PC-9 (cell line): ENCODE measurements at regions not wholly inside any gene's neighbourhood (a gene's known extent, or its start where the extent isn't known, plus 50 kb on each side); places are given as distances from the start of the nearest gene placed in this dataset.

Experiments used
- BruUV-seq: library from RNA; stranded (reverse); fragments of 400-500 nt; replicated peaks from 2 replicates; lab custom pipeline; 2021; lab: Mats Ljungman, UMichigan
- CTCF ChIA-PET: fragments of 300-600 bp; sonication (Branson Sonifier 250); formaldehyde crosslinking; loops from one replicate; lab custom pipeline; 2022; ENCODE audit warnings: antibody characterized with exemption; lab: Charles Lee
- POLR2A ChIA-PET: fragments of 300-600 bp; sonication (Branson Sonifier 250); formaldehyde crosslinking; loops from one replicate; lab custom pipeline; 2022; ENCODE audit warnings: antibody characterized with exemption; ENCODE audit not compliant: unreplicated experiment; lab: Charles Lee
- DNase-seq, 2 experiments: peaks; one replicate each; pipeline versions ENCODE4 v3.0.0 to v3.0.0-alpha.2; 2015 to 2022; ENCODE audit warnings: mixed read lengths in 1 of 2
- H2AFZ ChIP-seq: fragments of 200-600 bp; sonication (generic); 2 replicates; pipeline ENCODE4 v1.8.1; 2017; ENCODE audit warnings: antibody characterized with exemption
- H3F3A ChIP-seq: fragments of 200-600 bp; sonication (generic); 2 replicates; pipeline ENCODE4 v1.8.1; 2017; ENCODE audit warnings: antibody characterized with exemption, mild to moderate bottlenecking, low read depth; ENCODE audit not compliant: insufficient read depth
- H3K27ac ChIP-seq: fragments of 200-600 bp; sonication (generic); 2 replicates; pipeline ENCODE4 v1.6.1; 2016; ENCODE audit warnings: mixed run types
- H3K27me3 ChIP-seq: fragments of 200-600 bp; sonication (generic); 2 replicates; pipeline ENCODE4 v1.6.1; 2016; ENCODE audit warnings: low read depth, mixed run types; ENCODE audit not compliant: insufficient read depth
- H3K36me3 ChIP-seq: fragments of 200-600 bp; sonication (generic); 2 replicates; pipeline ENCODE4 v1.6.1; 2016; ENCODE audit warnings: low read depth, mixed run types
- H3K4me1 ChIP-seq: fragments of 200-600 bp; sonication (generic); replicated peaks from 2 replicates; pipeline ENCODE4 v1.6.1; 2016; ENCODE audit warnings: mixed run types; ENCODE audit not compliant: insufficient read depth
- H3K4me2 ChIP-seq: fragments of 200-600 bp; sonication (generic); 2 replicates; pipeline ENCODE4 v1.6.1; 2017; ENCODE audit warnings: mixed run types
- H3K4me3 ChIP-seq: fragments of 200-600 bp; sonication (generic); 2 replicates; pipeline ENCODE4 v1.6.1; 2016; ENCODE audit warnings: mixed run types
- H3K79me2 ChIP-seq: fragments of 200-600 bp; sonication (generic); 2 replicates; pipeline ENCODE4 v1.6.1; 2017; ENCODE audit warnings: low read depth, mixed run types
- H3K9me2 ChIP-seq: fragments of 200-600 bp; sonication (generic); 2 replicates; pipeline ENCODE4 v1.8.1; 2017; ENCODE audit warnings: mild to moderate bottlenecking; ENCODE audit not compliant: insufficient read depth
- H3K9me3 ChIP-seq: fragments of 200-600 bp; sonication (generic); 2 replicates; pipeline ENCODE4 v1.8.1; 2016; ENCODE audit warnings: low read depth; ENCODE audit not compliant: insufficient read depth
- H4K20me1 ChIP-seq: fragments of 200-600 bp; sonication (generic); 2 replicates; pipeline ENCODE4 v1.8.1; 2017; ENCODE audit not compliant: insufficient read depth
- EZH2 ChIP-seq: fragments of 200-600 bp; sonication (generic); IDR thresholded peaks from 2 replicates; pipeline ENCODE4 v1.8.0; 2017; ENCODE audit warnings: antibody characterized with exemption, low read depth
- intact Hi-C: fragments of 100-400 bp; cut with micrococcal nuclease; formaldehyde crosslinking; loops from one replicate; pipeline ENCODE4 v1.10.0; 2022; ENCODE audit not compliant: unreplicated experiment
- TF ChIP-seq, protein P1 (sequence below): fragments of 200-600 bp; sonication (generic); conservative IDR thresholded peaks from 2 replicates; pipeline ENCODE4 v1.6.1; 2017; ENCODE audit warnings: mixed run types, antibody characterized with exemption, mild to moderate bottlenecking, moderate library complexity

- Histone ChIP-seq H3K36me3 (no peaks in the 10 kb centered on the region), H2AFZ (no peak overlapping the region), H3K4me1 (no peaks in the 10 kb centered on the region), H3K4me3 (no peak overlapping the region), H3K9me2 (no peaks in the 10 kb centered on the region), H3K9me3 (no peaks in the 10 kb centered on the region), H3F3A (no peaks in the 10 kb centered on the region), H4K20me1 (no peaks in the 10 kb centered on the region; the same call in 1 of the 2 replicates), H3K27me3 (no peaks in the 10 kb centered on the region), H3K27ac (no peak overlapping the region), H3K4me2 (no peak overlapping the region), H3K79me2 (no peaks in the 10 kb centered on the region)
- intact Hi-C loops = no loop called here
- TF ChIP-seq, protein P1, sequence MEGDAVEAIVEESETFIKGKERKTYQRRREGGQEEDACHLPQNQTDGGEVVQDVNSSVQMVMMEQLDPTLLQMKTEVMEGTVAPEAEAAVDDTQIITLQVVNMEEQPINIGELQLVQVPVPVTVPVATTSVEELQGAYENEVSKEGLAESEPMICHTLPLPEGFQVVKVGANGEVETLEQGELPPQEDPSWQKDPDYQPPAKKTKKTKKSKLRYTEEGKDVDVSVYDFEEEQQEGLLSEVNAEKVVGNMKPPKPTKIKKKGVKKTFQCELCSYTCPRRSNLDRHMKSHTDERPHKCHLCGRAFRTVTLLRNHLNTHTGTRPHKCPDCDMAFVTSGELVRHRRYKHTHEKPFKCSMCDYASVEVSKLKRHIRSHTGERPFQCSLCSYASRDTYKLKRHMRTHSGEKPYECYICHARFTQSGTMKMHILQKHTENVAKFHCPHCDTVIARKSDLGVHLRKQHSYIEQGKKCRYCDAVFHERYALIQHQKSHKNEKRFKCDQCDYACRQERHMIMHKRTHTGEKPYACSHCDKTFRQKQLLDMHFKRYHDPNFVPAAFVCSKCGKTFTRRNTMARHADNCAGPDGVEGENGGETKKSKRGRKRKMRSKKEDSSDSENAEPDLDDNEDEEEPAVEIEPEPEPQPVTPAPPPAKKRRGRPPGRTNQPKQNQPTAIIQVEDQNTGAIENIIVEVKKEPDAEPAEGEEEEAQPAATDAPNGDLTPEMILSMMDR = no peak
- TF ChIP-seq EZH2 = no peak
- DNase-seq = no peak
- ChIA-PET CTCF (no interaction called here), POLR2A (no interaction called here)
- no TSS peak for BruUV-seq
These were observed 1045.8 kb upstream of the TENM4 start for GRCh38 chr11:80486678-80487077.

- Histone ChIP-seq H4K20me1 (0 out of 2 replicates have a peak, but pooled peaks cover 2% of the 10 kb centered on the region), H3K4me2 (no peak overlapping the region), H3K9me2 (no peaks in the 10 kb centered on the region), H3K4me3 (no peak overlapping the region), H3K9me3 (no peaks in the 10 kb centered on the region), H3K27me3 (no peaks in the 10 kb centered on the region), H3K4me1 (no peaks in the 10 kb centered on the region), H3K36me3 (no peaks in the 10 kb centered on the region), H2AFZ (no peak overlapping the region), H3K27ac (no peak overlapping the region), H3F3A (no peaks in the 10 kb centered on the region), H3K79me2 (no peaks in the 10 kb centered on the region)
- CTCF ChIA-PET = no interaction called here
- POLR2A ChIA-PET = no interaction called here
- intact Hi-C loops = no loop called here
- DNase-seq = no peak
- BruUV-seq = no TSS peak
- no peak for TF ChIP-seq EZH2
- TF ChIP-seq, protein P1 = no peak
These were observed 1036.3 kb upstream of the TENM4 start for GRCh38 chr11:80477178-80477577.

GRCh38 chr11:80473562-80473961, 1032.7 kb upstream of the TENM4 start:
- Histone ChIP-seq H3K36me3 (no peaks in the 10 kb centered on the region), H3K27ac (no peak overlapping the region), H3K4me3 (no peak overlapping the region), H3K79me2 (no peaks in the 10 kb centered on the region), H2AFZ (no peak overlapping the region), H3K4me2 (no peak overlapping the region), H4K20me1 (0 out of 2 replicates have a peak, but pooled peaks cover 3% of the 10 kb centered on the region), H3F3A (no peaks in the 10 kb centered on the region), H3K9me2 (no peaks in the 10 kb centered on the region), H3K27me3 (no peaks in the 10 kb centered on the region), H3K4me1 (no peaks in the 10 kb centered on the region), H3K9me3 (no peaks in the 10 kb centered on the region)
- ChIA-PET POLR2A (no interaction called here), CTCF (no interaction called here)
- no peak for DNase-seq
- intact Hi-C loops = no loop called here
- no TSS peak for BruUV-seq
- TF ChIP-seq EZH2 = no peak
- TF ChIP-seq, protein P1 = no peak
